GM23338 (cell line): ENCODE measurements at regions not wholly inside any gene's neighbourhood (a gene's known extent, or its start where the extent isn't known, plus 50 kb on each side); places are given as distances from the start of the nearest gene placed in this dataset.

Source experiments
- ATAC-seq: fragments of 200-7000 bp; cut with Tn5 transposase; 3 replicates; pipeline ENCODE4 v1.9.1; 2020
- DNase-seq: peaks from one replicate; pipeline ENCODE4 v3.0.0-alpha.2; 2015; ENCODE audit warnings: low spot score
- H2AFZ ChIP-seq: fragments of 200-600 bp; sonication (generic); 2 replicates; pipeline ENCODE4 v1.8.0; 2016; ENCODE audit warnings: antibody characterized with exemption, mild to moderate bottlenecking, moderate library complexity
- H3F3A ChIP-seq: fragments of 200-600 bp; sonication (generic); replicated peaks from 2 replicates; pipeline ENCODE4 v1.8.0; 2017; ENCODE audit warnings: antibody characterized with exemption, mixed run types, low read depth
- H3K27ac ChIP-seq: fragments of 200-600 bp; sonication (generic); 2 replicates; pipeline ENCODE4 v1.6.1; 2016; ENCODE audit warnings: low read depth
- H3K27me3 ChIP-seq: fragments of 200-600 bp; sonication (generic); 2 replicates; pipeline ENCODE4 v1.8.0; 2016; ENCODE audit warnings: mild to moderate bottlenecking, mixed run types, moderate library complexity; ENCODE audit not compliant: insufficient read depth
- H3K36me3 ChIP-seq: fragments of 200-600 bp; sonication (generic); 2 replicates; pipeline ENCODE4 v1.8.0; 2016; ENCODE audit warnings: mild to moderate bottlenecking; ENCODE audit not compliant: insufficient read depth
- H3K4me1 ChIP-seq: fragments of 200-600 bp; sonication (generic); 2 replicates; pipeline ENCODE4 v1.8.0; 2016; ENCODE audit warnings: mild to moderate bottlenecking, moderate library complexity; ENCODE audit not compliant: insufficient read depth
- H3K4me2 ChIP-seq: fragments of 200-600 bp; sonication (generic); 2 replicates; pipeline ENCODE4 v1.7.1; 2017; ENCODE audit warnings: mixed run types
- H3K4me3 ChIP-seq: fragments of 200-600 bp; sonication (generic); 2 replicates; pipeline ENCODE4 v1.6.1; 2016; ENCODE audit warnings: mixed run types
- H3K79me2 ChIP-seq: fragments of 200-600 bp; sonication (generic); replicated peaks from 2 replicates; pipeline ENCODE4 v1.8.0; 2017; ENCODE audit warnings: mild to moderate bottlenecking; ENCODE audit not compliant: insufficient read depth
- H3K9me2 ChIP-seq: fragments of 200-600 bp; sonication (generic); 2 replicates; pipeline ENCODE4 v1.8.0; 2017; ENCODE audit not compliant: insufficient read depth
- H4K20me1 ChIP-seq: fragments of 200-600 bp; sonication (generic); replicated peaks from 2 replicates; pipeline ENCODE4 v1.8.0; 2017; ENCODE audit warnings: mild to moderate bottlenecking; ENCODE audit not compliant: insufficient read depth
- H3K27ac Mint-ChIP-seq: 2 replicates; pipeline ENCODE4 v1.8.0; 2020; ENCODE audit warnings: inconsistent platforms, mild to moderate bottlenecking, moderate library complexity, mixed read lengths
- H3K27me3 Mint-ChIP-seq: 3 replicates; pipeline ENCODE4 v1.8.0; 2022; ENCODE audit warnings: low read depth, mild to moderate bottlenecking, moderate library complexity, mixed read lengths, inconsistent platforms; ENCODE audit not compliant: insufficient read depth, poor library complexity
- H3K36me3 Mint-ChIP-seq: 3 replicates; pipeline ENCODE4 v1.8.0; 2021; ENCODE audit warnings: low read depth, mild to moderate bottlenecking, inconsistent platforms, moderate library complexity, mixed read lengths
- H3K4me1 Mint-ChIP-seq: 3 replicates; pipeline ENCODE4 v1.8.0; 2020; ENCODE audit warnings: mild to moderate bottlenecking, inconsistent platforms, mixed read lengths
- H3K4me3 Mint-ChIP-seq: 3 replicates; pipeline ENCODE4 v1.8.0; 2021; ENCODE audit warnings: moderate library complexity, mild to moderate bottlenecking, inconsistent platforms, mixed read lengths
- H3K9me3 Mint-ChIP-seq: 3 replicates; pipeline ENCODE4 v1.8.0; 2020; ENCODE audit warnings: moderate library complexity, mild to moderate bottlenecking, inconsistent platforms, mixed read lengths
- CREB1 ChIP-seq: fragments of 250-450 bp; sonication (Bioruptor Pico); IDR thresholded peaks from 2 replicates; pipeline ENCODE4 v1.5.0; 2020; ENCODE audit warnings: low read depth, mild to moderate bottlenecking, moderate library complexity
- EZH2 ChIP-seq: fragments of 200-600 bp; sonication (generic); IDR thresholded peaks from one replicate; pipeline ENCODE4 v1.8.0; 2017; ENCODE audit warnings: antibody characterized with exemption, mild to moderate bottlenecking, low read depth; ENCODE audit not compliant: unreplicated experiment
- EZH2phosphoT487 ChIP-seq: fragments of 200-600 bp; sonication (generic); IDR thresholded peaks from one replicate; pipeline ENCODE4 v1.8.1; 2018; ENCODE audit warnings: antibody characterized with exemption; ENCODE audit not compliant: unreplicated experiment
- JUNB ChIP-seq: IDR thresholded peaks from one replicate; pipeline ENCODE4 v1.6.1; 2016; ENCODE audit warnings: antibody characterized with exemption; ENCODE audit not compliant: unreplicated experiment
- NANOG ChIP-seq: IDR thresholded peaks from 2 replicates; pipeline ENCODE4 v1.6.1; 2016; ENCODE audit warnings: antibody characterized with exemption, borderline replicate concordance
- POLR2AphosphoS5 ChIP-seq: IDR thresholded peaks from 2 replicates; pipeline ENCODE4 v1.6.1; 2016; ENCODE audit warnings: antibody characterized with exemption, low read depth
- STAT1 ChIP-seq: IDR thresholded peaks from one replicate; pipeline ENCODE4 v1.6.1; 2016; ENCODE audit warnings: antibody characterized with exemption; ENCODE audit not compliant: unreplicated experiment
- ZNF114 ChIP-seq: fragments of 250-450 bp; sonication (Bioruptor Pico); IDR thresholded peaks from 2 replicates; pipeline ENCODE4 v1.5.0; 2020; ENCODE audit warnings: mild to moderate bottlenecking, moderate library complexity
- ZNF331 ChIP-seq: fragments of 250-450 bp; sonication (Bioruptor Pico); IDR thresholded peaks from 2 replicates; pipeline ENCODE4 v1.5.0; 2020; ENCODE audit warnings: low read depth, mild to moderate bottlenecking, moderate library complexity
- TF ChIP-seq, protein P1 (sequence below), 2 experiments: fragments of 200-600 bp in 1 of 2; sonication (generic) in 1 of 2; conservative IDR thresholded peaks; 2 replicates each; pipeline versions ENCODE4 v1.5.1 to v1.6.1; 2016 to 2017; ENCODE audit warnings: antibody characterized with exemption in 2 of 2, low read depth in 2 of 2, mild to moderate bottlenecking in 2 of 2, moderate library complexity in 1 of 2
- TF ChIP-seq, protein P2 (sequence below): IDR thresholded peaks from one replicate; pipeline ENCODE4 v1.6.1; 2018; ENCODE audit warnings: antibody characterized with exemption; ENCODE audit not compliant: unreplicated experiment
- TF ChIP-seq, protein P3 (sequence below): IDR thresholded peaks from 2 replicates; pipeline ENCODE4 v1.6.1; 2016; ENCODE audit warnings: antibody characterized with exemption

DNA sequence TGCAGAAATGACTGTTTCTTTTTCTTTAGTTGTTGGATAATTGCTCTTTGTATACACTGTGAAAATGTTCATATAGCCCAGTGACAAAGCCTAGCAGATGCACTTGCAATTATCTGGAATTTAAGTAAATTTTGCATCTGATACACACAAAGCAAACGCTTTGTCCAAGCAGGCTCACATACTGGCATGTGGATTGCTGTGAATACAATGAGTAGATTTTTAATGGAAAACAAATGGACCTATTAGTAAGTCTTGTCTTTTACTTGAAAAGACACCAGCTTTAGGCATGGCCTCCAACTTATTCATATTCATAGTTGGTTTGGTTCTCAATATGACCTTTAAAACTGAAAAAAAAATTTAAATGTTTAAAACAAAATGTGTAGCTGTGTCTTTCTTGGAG lies 1299.8 kb upstream of the WWC1 start:
- Histone ChIP-seq H2AFZ (no peak overlapping the region), H4K20me1 (no peaks in the 10 kb centered on the region), H3K36me3 (no peaks in the 10 kb centered on the region), H3K4me2 (0 out of 2 replicates have a peak overlapping the region, but pooled peaks have one; percentile 68), H3K27ac (no peak overlapping the region), H3F3A (no peaks in the 10 kb centered on the region), H3K4me1 (peaks cover 29% of the 10 kb centered on the region), H3K79me2 (no peaks in the 10 kb centered on the region), H3K4me3 (no peak overlapping the region), H3K27me3 (no peaks in the 10 kb centered on the region), H3K9me2 (no peaks in the 10 kb centered on the region)
- no peaks in the 10 kb centered on the region for H3K9me3 Mint-ChIP-seq
- no peak for ATAC-seq
- DNase-seq = no peak
- peaks cover 30% of the 10 kb centered on the region for H3K4me1 Mint-ChIP-seq
- TF ChIP-seq EZH2 (no peak), STAT1 (no peak), ZNF331 (CRISPR knock-in tag) (no peak)
- TF ChIP-seq, protein P1, sequence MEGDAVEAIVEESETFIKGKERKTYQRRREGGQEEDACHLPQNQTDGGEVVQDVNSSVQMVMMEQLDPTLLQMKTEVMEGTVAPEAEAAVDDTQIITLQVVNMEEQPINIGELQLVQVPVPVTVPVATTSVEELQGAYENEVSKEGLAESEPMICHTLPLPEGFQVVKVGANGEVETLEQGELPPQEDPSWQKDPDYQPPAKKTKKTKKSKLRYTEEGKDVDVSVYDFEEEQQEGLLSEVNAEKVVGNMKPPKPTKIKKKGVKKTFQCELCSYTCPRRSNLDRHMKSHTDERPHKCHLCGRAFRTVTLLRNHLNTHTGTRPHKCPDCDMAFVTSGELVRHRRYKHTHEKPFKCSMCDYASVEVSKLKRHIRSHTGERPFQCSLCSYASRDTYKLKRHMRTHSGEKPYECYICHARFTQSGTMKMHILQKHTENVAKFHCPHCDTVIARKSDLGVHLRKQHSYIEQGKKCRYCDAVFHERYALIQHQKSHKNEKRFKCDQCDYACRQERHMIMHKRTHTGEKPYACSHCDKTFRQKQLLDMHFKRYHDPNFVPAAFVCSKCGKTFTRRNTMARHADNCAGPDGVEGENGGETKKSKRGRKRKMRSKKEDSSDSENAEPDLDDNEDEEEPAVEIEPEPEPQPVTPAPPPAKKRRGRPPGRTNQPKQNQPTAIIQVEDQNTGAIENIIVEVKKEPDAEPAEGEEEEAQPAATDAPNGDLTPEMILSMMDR (conservative IDR thresholded peaks at IDR 0.05; ENCODE audit: low read depth in 2 of 2) = no peak
- TF ChIP-seq, protein P2, sequence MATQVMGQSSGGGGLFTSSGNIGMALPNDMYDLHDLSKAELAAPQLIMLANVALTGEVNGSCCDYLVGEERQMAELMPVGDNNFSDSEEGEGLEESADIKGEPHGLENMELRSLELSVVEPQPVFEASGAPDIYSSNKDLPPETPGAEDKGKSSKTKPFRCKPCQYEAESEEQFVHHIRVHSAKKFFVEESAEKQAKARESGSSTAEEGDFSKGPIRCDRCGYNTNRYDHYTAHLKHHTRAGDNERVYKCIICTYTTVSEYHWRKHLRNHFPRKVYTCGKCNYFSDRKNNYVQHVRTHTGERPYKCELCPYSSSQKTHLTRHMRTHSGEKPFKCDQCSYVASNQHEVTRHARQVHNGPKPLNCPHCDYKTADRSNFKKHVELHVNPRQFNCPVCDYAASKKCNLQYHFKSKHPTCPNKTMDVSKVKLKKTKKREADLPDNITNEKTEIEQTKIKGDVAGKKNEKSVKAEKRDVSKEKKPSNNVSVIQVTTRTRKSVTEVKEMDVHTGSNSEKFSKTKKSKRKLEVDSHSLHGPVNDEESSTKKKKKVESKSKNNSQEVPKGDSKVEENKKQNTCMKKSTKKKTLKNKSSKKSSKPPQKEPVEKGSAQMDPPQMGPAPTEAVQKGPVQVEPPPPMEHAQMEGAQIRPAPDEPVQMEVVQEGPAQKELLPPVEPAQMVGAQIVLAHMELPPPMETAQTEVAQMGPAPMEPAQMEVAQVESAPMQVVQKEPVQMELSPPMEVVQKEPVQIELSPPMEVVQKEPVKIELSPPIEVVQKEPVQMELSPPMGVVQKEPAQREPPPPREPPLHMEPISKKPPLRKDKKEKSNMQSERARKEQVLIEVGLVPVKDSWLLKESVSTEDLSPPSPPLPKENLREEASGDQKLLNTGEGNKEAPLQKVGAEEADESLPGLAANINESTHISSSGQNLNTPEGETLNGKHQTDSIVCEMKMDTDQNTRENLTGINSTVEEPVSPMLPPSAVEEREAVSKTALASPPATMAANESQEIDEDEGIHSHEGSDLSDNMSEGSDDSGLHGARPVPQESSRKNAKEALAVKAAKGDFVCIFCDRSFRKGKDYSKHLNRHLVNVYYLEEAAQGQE = no peak
- TF ChIP-seq, protein P3, sequence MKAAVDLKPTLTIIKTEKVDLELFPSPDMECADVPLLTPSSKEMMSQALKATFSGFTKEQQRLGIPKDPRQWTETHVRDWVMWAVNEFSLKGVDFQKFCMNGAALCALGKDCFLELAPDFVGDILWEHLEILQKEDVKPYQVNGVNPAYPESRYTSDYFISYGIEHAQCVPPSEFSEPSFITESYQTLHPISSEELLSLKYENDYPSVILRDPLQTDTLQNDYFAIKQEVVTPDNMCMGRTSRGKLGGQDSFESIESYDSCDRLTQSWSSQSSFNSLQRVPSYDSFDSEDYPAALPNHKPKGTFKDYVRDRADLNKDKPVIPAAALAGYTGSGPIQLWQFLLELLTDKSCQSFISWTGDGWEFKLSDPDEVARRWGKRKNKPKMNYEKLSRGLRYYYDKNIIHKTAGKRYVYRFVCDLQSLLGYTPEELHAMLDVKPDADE = no peak
- H3K36me3 Mint-ChIP-seq = no peaks in the 10 kb centered on the region
- no peak overlapping the region for H3K4me3 Mint-ChIP-seq
- peaks cover 2% of the 10 kb centered on the region for H3K27me3 Mint-ChIP-seq
- no peak overlapping the region for H3K27ac Mint-ChIP-seq

DNA sequence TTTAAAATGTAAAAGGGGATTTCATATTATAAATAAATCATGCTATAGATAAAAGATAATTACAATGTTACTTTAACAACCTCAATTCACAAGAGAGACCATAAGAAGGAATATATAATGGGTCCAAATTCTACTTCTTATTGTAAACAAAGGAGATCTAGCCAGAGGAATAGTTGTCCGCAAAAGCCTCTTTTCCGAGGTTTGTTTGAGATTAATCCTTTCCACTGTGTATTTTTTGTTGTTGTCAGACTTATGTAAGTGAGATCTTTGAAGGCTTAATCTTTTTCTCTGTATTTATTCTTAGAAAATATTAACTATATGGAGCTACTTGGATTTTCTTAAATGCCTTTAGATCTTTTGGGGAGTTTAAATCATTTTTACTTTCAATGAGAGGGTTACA lies 1299.3 kb upstream of the WWC1 start:
- no peaks in the 10 kb centered on the region for H3F3A ChIP-seq
- peaks cover 29% of the 10 kb centered on the region for H3K4me1 ChIP-seq
- H2AFZ ChIP-seq = no peak overlapping the region
- H3K36me3 ChIP-seq = no peaks in the 10 kb centered on the region
- no peaks in the 10 kb centered on the region for H4K20me1 ChIP-seq
- no peak overlapping the region for H3K4me3 ChIP-seq
- H3K9me2 ChIP-seq = no peaks in the 10 kb centered on the region
- no peaks in the 10 kb centered on the region for H3K27me3 ChIP-seq
- Mint-ChIP-seq H3K4me3 (no peak overlapping the region), H3K4me1 (peaks cover 30% of the 10 kb centered on the region), H3K9me3 (no peaks in the 10 kb centered on the region), H3K27ac (peak overlapping the region; percentile 87), H3K36me3 (no peaks in the 10 kb centered on the region), H3K27me3 (peaks cover 2% of the 10 kb centered on the region)
- ATAC-seq (no peak), DNase-seq (no peak)
- no peaks in the 10 kb centered on the region for H3K79me2 ChIP-seq
- no peak overlapping the region for H3K27ac ChIP-seq
- peak overlapping the region; percentile 68 for H3K4me2 ChIP-seq
- TF ChIP-seq JUNB (no peak), EZH2 (no peak), NANOG (no peak), CREB1 (CRISPR knock-in tag) (no peak), STAT1 (no peak), POLR2AphosphoS5 (no peak), EZH2phosphoT487 (no peak), ZNF114 (CRISPR knock-in tag) (no peak)
- TF ChIP-seq, protein P1 (conservative IDR thresholded peaks at IDR 0.05; ENCODE audit: low read depth in 2 of 2) = no peak
- TF ChIP-seq, protein P3 = no peak
